ENCODE measurements at regions not wholly inside any gene's neighbourhood (a gene's known extent, or its start where the extent isn't known, plus 50 kb on each side); places are given as distances from the start of the nearest gene placed in this dataset.

DNA sequence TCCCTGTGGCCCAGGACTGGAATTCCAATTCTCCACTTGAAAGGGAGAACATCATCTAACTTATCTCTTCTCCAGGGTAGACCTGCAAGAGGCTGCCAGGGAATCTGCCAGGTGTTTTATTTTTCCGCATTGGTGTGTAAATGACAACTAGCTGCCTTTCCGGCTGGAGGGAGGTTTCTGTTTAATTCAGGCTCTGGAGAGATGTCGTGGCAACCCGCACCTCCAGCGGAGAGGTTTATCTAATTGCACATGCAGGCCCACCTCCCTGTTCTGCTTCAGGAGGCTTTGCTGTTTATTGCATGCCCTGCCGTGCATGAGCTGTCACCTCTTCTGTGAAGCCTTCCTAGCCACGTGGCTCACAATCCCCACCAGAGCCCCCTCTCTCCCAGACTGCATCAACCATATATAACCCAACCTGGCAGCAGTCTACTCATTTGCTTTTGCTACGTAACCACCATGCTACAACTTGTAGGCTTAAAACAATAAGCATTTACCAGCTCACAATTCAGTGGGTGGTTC, 151.6 kb downstream of the C1orf94 start:
- DNase-seq (ENCODE audit: low spot score) (no peak), ATAC-seq (no peak)

DNA sequence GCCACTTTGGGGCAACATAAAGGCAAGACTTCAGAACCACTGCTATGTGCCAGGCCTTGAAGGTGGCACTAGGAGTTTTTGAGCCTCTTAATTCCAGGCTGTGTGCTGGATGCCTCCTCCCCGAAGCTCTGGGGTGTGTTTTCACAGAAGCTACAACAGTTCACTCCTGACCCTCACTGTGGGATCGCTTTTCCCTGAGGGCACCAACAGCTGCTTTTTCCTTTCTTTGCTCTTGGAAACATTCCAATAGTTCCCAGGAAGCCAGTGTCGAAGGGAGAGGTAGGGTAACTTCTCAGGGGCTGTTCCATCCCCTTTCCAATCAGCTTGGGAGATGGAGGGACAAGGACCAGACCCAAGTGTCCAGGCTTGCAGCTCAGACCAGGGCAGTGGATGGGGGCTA, 153.4 kb downstream of the C1orf94 start:
- ATAC-seq (no peak), DNase-seq (ENCODE audit: low spot score) (no peak)

DNA sequence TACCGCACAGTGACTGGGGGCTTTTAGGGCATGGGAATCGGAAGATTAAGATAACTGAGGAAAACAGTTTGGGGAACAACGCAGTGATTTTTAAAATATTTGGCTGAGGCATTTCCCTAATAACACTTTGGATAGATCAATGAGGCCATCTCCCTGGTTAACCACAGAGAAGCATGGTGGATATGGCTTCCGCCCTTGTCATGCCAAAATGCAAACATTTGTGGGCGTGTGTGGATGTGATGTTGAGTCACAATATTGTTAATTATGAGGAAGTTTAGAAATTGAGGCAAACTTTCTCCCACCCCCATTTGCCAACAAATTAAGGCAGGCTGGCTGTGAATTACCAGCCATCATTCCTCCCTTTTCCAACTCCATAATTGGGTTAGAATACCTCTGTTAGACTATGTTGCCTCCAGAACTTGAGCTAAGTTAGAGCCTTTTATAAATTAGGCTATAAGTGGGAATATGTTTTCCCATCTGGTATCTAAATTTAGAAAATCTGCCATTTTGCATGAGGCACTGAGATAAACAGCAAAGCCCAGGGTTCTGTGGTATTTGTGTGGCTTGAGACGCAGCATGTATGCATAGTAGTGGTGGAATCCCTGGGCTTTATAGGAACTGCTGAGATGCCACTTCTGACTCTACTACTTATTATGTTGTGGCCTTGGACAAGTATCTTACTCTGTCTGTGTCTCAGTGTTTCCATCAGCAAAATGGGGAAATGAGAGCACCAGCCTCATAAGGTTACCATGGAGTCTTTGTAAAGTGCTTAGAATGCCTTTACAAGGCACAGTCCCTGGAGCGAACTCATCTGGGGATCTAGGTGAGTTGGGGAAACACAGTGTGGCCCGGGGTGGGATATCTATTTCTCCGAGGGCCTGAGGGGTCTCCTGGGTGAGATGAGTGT, 154.6 kb downstream of the C1orf94 start:
- ATAC-seq (no peak), DNase-seq (ENCODE audit: low spot score) (no peak)

DNA sequence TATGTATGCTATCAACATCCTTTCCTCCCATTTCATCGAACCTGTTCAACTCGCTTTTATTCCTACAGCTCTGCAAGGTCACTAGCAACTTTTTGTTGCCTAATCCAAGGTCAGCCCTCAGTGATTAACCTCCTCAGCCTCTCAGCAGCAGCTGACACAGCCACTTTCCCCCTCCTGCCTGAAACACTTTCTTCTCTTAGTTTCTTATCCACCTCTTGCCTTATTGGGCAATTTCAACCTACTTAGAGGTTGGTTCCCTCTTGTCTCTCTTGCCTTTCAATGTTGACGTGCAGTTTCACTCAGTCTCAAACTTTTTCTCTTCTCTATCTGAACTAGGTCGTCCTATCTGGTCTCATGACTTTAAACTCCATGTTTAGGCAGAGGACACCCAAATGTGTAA, 156.3 kb downstream of the C1orf94 start:
- DNase-seq (ENCODE audit: low spot score) (no peak), ATAC-seq (no peak)

- no peak for DNase-seq (ENCODE audit: low spot score)
- no peak for ATAC-seq
Observed at GRCh38 chr1:34338871-34339270, 162.2 kb downstream of the C1orf94 start.

GRCh38 chr1:34341896-34342295, 165.2 kb downstream of the C1orf94 start:
- ATAC-seq, result no peak
- no peak for DNase-seq (ENCODE audit: low spot score)

- no peak for DNase-seq (ENCODE audit: low spot score)
- no peak for ATAC-seq
Observed at GRCh38 chr1:34342334-34342733, 165.6 kb downstream of the C1orf94 start.

GRCh38 chr1:34346128-34346527, 169.4 kb downstream of the C1orf94 start:
- no peak for DNase-seq (ENCODE audit: low spot score)
- no peak for ATAC-seq

DNA sequence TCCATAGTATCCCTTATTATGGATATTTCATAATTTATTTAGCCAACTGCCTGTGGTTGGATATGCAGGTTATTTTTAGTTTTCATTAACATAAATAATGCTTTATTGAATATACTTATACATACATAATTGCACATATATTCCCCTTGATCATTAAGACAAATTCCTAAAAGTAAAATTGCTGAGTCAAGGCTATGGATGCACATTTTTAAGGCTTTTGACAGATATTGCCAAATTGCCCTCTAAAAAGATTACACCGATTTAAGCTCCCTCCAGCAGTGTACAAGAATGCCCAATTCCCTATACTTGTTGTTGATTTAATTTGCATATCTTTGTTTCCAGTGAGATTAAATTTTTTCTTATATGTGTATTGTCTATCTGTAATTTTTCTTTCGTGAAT, 176.7 kb downstream of the C1orf94 start:
- no peak for DNase-seq (ENCODE audit: low spot score)
- ATAC-seq, result no peak

GRCh38 chr1:34354367-34354766, 177.7 kb downstream of the C1orf94 start:
- DNase-seq (ENCODE audit: low spot score) (no peak), ATAC-seq (no peak)

GRCh38 chr1:34356853-34357252, 180.1 kb downstream of the C1orf94 start:
- DNase-seq (ENCODE audit: low spot score), result no peak
- no peak for ATAC-seq

GRCh38 chr1:34358636-34359035, 181.9 kb downstream of the C1orf94 start:
- ATAC-seq, result no peak
- DNase-seq (ENCODE audit: low spot score), result no peak

- DNase-seq (ENCODE audit: low spot score) (no peak), ATAC-seq (no peak)
Observed at GRCh38 chr1:34359411-34359810, 182.7 kb downstream of the C1orf94 start.

DNA sequence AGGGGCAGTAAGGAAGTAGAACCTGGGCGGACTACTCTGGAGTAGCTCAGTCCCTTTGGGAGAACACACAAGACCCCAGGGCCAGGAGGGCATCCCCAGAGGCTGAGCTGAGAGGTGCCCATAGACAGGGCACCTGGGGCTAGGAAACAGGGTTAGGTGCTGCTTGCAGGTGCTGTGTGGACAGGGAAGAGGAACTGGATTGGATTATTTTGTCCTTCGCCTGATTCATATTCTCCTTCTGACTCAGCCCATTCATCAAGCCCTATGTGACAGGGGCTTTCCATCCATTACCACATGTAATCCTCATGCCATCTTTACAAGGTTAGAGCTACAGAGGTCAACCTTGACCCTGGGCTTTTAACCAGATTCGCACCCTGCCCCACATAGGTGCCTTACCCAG, 183.9 kb downstream of the C1orf94 start:
- ATAC-seq (no peak), DNase-seq (ENCODE audit: low spot score) (no peak)

DNA sequence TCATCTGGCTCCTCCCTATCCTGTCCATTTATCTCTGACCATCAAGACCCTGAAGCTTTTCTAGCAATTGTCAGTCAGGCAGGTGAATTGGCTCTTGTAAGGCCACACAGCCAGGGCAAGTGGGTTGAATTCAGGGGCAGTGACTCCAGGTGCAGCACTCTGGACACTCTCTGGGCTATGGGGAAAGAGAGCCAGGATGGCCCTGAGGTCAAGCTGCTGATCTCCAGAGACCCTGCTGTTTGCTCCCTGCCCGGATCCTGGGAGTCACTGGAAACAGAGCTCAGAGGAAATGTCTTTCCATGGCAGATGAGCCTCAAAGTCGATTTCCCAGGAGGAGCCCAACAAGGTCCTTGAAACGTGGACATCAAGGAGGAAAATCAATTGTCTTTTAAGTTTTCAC, 184.4 kb downstream of the C1orf94 start:
- ATAC-seq (no peak), DNase-seq (ENCODE audit: low spot score) (no peak)

DNA sequence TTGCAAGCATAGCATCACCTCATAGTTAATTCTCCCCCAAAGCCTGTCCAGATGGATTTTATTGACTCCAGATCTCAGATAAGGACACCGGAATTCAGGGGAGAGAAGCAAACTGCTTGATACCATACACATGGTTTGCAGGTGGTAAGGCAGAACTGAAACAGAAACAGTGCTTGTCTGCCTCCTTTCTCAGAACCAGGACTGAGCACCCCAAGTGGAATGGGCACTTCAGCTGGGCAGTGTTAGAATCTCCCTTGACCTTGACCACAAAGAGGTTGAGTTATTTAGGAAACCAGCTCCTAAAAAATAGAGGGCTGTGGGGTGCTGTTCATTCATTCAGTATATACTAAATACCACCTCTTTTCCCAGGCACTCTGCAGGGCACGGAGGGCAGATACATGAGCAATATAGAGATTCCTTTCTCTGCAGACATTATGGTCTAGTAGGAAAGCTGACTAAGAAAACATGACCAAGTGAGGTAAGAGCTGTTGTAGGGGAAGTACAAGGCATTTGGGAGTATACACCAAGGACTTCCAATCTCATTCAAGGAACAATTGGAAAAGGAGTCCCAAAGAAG, 185.2 kb downstream of the C1orf94 start:
- no peak for ATAC-seq
- no peak for DNase-seq (ENCODE audit: low spot score)

DNA sequence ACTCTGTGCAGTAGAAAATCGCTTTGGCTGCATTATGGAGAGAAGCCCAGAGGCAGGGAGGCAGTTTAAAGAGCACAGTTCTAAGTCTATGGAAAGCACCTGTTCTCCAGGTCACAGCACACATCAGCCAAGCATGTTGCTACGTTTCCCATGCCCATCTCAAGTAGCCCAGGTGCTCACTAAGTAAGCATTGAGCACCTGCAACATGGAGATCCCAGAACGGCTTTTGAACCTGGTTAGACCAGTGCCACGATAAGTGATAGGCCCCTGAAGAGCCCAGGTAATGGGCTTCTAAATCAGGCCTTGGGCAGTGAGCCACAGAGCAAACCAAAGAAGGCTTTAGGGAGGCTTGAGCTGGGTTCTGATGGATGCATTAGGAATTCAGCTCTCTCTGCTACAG, 186.2 kb downstream of the C1orf94 start:
- no peak for ATAC-seq
- no peak for DNase-seq (ENCODE audit: low spot score)

DNA sequence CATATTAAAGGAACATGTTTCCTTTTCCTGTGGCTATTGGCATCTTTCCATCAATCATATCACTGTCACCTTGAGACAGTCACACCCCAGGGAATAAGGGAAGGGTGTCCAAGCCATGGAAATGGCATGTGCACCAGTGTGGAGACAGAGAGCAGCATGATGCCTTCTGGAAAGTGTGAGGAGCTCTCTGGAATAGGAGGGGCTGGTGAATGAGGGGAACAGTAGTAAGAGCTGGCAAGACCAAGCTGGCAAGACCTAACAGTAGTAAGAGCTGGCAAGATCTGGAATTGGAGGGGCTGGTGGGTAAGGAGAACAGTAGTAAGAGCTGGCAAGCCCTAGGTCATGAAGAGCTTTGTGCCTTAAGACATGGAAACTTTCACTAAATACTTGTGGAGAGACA, 186.7 kb downstream of the C1orf94 start:
- DNase-seq (ENCODE audit: low spot score) (no peak), ATAC-seq (no peak)

DNA sequence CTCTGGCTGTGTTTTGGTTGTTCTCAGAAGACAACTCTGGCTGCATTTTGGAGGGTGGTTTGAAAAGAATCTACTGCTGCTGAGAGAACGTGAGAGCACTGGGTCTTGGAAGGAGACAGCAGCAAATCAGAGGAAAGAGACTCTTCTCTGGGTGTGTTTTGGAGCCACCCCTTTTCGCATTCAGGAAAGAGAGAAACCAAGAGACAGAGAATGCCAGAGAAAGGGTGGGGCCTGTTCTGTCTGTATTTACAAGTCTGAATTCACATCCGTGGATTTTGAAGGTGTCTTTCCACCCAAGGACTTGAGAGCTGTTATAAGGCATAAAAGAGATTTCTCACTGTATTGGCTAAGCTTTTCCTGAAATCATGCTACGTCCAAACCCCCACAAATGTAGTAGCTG, 187.2 kb downstream of the C1orf94 start:
- no peak for DNase-seq (ENCODE audit: low spot score)
- no peak for ATAC-seq

- ATAC-seq (no peak), DNase-seq (ENCODE audit: low spot score) (no peak)
Observed at GRCh38 chr1:34364376-34364775, 187.7 kb downstream of the C1orf94 start.

DNA sequence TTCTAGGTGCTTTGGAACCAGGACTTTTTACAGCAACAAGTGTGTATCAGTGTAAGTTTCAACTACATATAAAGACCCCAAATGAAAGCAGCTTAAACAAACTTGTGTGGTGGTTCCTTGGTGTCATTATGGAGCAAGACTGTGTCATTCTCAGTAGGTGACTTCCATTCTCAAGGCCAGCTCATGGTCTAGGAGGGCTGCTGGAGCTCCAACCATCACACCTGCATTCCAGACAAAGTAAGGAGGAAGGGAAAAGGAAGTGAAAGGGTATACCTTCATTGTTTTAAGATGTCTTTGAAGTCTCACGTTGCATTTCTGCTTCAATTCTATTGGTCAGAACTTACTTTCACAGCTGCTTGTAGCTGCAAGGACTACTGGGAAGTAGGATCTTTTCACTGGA, 188.6 kb downstream of the C1orf94 start:
- DNase-seq (ENCODE audit: low spot score), result no peak
- no peak for ATAC-seq

GRCh38 chr1:34366875-34367624, 190.3 kb downstream of the C1orf94 start:
- no peak for ATAC-seq

More at GRCh38 chr1:34366875-34367624, 190.3 kb downstream of the C1orf94 start:
- no peak for DNase-seq (ENCODE audit: low spot score)
